Tibial nerve (tissue), 4 donors: ENCODE measurements at regions not wholly inside any gene's neighbourhood (a gene's known extent, or its start where the extent isn't known, plus 50 kb on each side); places are given as distances from the start of the nearest gene placed in this dataset.

Source experiments
- DNase-seq, 2 donors: peaks; one replicate each; pipeline ENCODE4 v3.0.0-alpha.2; 2019; ENCODE audit warnings: low spot score in 2 of 2
- H3K27ac ChIP-seq, 4 donors: fragments of 200-600 bp; sonication (generic) in 3 of 4; one replicate each; pipeline ENCODE4 v1.5.1; 2017 to 2019; ENCODE audit warnings: mild to moderate bottlenecking in 1 of 4
- H3K27me3 ChIP-seq, 2 donors: fragments of 200-600 bp; sonication (generic) in 1 of 2; one replicate each; pipeline versions ENCODE4 v1.5.1 to v1.6.0; 2017 to 2019
- H3K36me3 ChIP-seq, 3 donors: fragments of 200-600 bp; sonication (generic); one replicate each; pipeline ENCODE4 v1.5.1; 2018 to 2019
- H3K4me1 ChIP-seq, 4 donors: fragments of 200-600 bp; sonication (generic) in 3 of 4; one replicate each; pipeline ENCODE4 v1.5.1; 2017 to 2019
- H3K4me3 ChIP-seq, 4 donors: fragments of 200-600 bp; sonication (generic) in 3 of 4; one replicate each; pipeline ENCODE4 v1.5.1; 2017 to 2019; ENCODE audit warnings: mild to moderate bottlenecking in 1 of 4, moderate library complexity in 1 of 4
- H3K9me3 ChIP-seq, 4 donors: fragments of 200-600 bp; sonication (generic) in 3 of 4; one replicate each; pipeline ENCODE4 v1.5.1; 2017 to 2019
- CTCF ChIP-seq, 5 experiments: fragments of 200-600 bp in 3 of 5; fragments of 450-650 bp in 2 of 5; sonication (generic) in 3 of 5; IDR thresholded peaks; one replicate each; pipeline ENCODE4 v1.5.1; 2016 to 2019; ENCODE audit warnings: antibody characterized with exemption in 5 of 5, mild to moderate bottlenecking in 3 of 5, moderate library complexity in 2 of 5
- EP300 ChIP-seq, 2 donors: sonication (generic); formaldehyde crosslinking; IDR thresholded peaks; one replicate each; pipeline ENCODE4 v1.6.1; 2017; ENCODE audit warnings: antibody characterized with exemption in 2 of 2, mild to moderate bottlenecking in 1 of 2
- POLR2A ChIP-seq, 2 donors: fragments of 450-650 bp; IDR thresholded peaks; one replicate each; pipeline ENCODE4 v1.6.1; 2017; ENCODE audit warnings: antibody characterized with exemption in 2 of 2, mild to moderate bottlenecking in 2 of 2, moderate library complexity in 2 of 2
- WGBS, 2 donors: methylation state at CpG; one replicate each; pipeline ENCODE4 v1.1.5; 2018; 5-methylcytosine and 5-hydroxymethylcytosine counted together

- H3K36me3 ChIP-seq, result no peaks in the 10 kb centered on the region
- H3K9me3 ChIP-seq, result no peaks in the 10 kb centered on the region
- H3K27me3 ChIP-seq, result no peaks in the 10 kb centered on the region
- no peak for DNase-seq
- peaks cover 0 to 5% (median 0%) of the 10 kb centered on the region in 4 donors for H3K4me1 ChIP-seq
- no peak overlapping the region for H3K4me3 ChIP-seq
- peak overlapping the region in 1 of 4 donors; percentile 53 for H3K27ac ChIP-seq
- no peak for TF ChIP-seq POLR2A (IDR thresholded peaks at IDR 0.05)
- no peak for TF ChIP-seq CTCF (IDR thresholded peaks at IDR 0.05)
- TF ChIP-seq EP300 (IDR thresholded peaks at IDR 0.05), result no peak
- WGBS, 2 donors, result 71 to 97% methylated on average over 2 of the region's 2 CpGs
These were observed 225.7 kb upstream of the TNP1 start for GRCh38 chr2:217085543-217085942.

- 68 to 69% methylated on average over 5 of the region's 5 CpGs for WGBS, 2 donors
- H3K9me3 ChIP-seq, result no peaks in the 10 kb centered on the region
- no peak overlapping the region for H3K27ac ChIP-seq
- H3K27me3 ChIP-seq, result no peaks in the 10 kb centered on the region
- DNase-seq, result no peak
- H3K4me3 ChIP-seq, result no peak overlapping the region
- H3K4me1 ChIP-seq, result no peaks in the 10 kb centered on the region
- TF ChIP-seq EP300 (IDR thresholded peaks at IDR 0.05) (no peak), POLR2A (IDR thresholded peaks at IDR 0.05) (no peak), CTCF (IDR thresholded peaks at IDR 0.05) (no peak)
- no peaks in the 10 kb centered on the region for H3K36me3 ChIP-seq
These were observed 221.9 kb upstream of the TNP1 start for GRCh38 chr2:217081799-217082198.

GRCh38 chr2:217079165-217079564 is 219.3 kb upstream of the TNP1 start:
- Histone ChIP-seq H3K9me3 (no peaks in the 10 kb centered on the region), H3K27me3 (no peaks in the 10 kb centered on the region), H3K36me3 (no peaks in the 10 kb centered on the region), H3K4me1 (peaks cover 0 to 7% (median 2%) of the 10 kb centered on the region in 4 donors), H3K27ac (no peak overlapping the region), H3K4me3 (no peak overlapping the region)
- 74 to 86% methylated on average over 1 of the region's 1 CpG for WGBS, 2 donors
- TF ChIP-seq CTCF (IDR thresholded peaks at IDR 0.05), result no peak
- no peak for DNase-seq

- Histone ChIP-seq H3K9me3 (no peaks in the 10 kb centered on the region), H3K36me3 (no peaks in the 10 kb centered on the region), H3K27me3 (no peaks in the 10 kb centered on the region), H3K4me3 (no peak overlapping the region), H3K4me1 (peaks cover 0 to 7% (median 2%) of the 10 kb centered on the region in 4 donors), H3K27ac (no peak overlapping the region)
- TF ChIP-seq EP300 (IDR thresholded peaks at IDR 0.05) (no peak), POLR2A (IDR thresholded peaks at IDR 0.05) (no peak), CTCF (IDR thresholded peaks at IDR 0.05) (no peak)
- no peak for DNase-seq
- WGBS, 2 donors, result 95% methylated on average over 1 of the region's 1 CpG
These were observed 218.1 kb upstream of the TNP1 start for GRCh38 chr2:217077831-217078407.

GRCh38 chr2:217076657-217077232 is 216.9 kb upstream of the TNP1 start:
- no peaks in the 10 kb centered on the region for H3K9me3 ChIP-seq
- no peak for TF ChIP-seq POLR2A (IDR thresholded peaks at IDR 0.05)
- no peak for TF ChIP-seq EP300 (IDR thresholded peaks at IDR 0.05)
- TF ChIP-seq CTCF (IDR thresholded peaks at IDR 0.05), result no peak
- no peak for DNase-seq
- H3K4me3 ChIP-seq, result no peak overlapping the region
- H3K4me1 ChIP-seq, result peaks cover 0 to 7% (median 2%) of the 10 kb centered on the region in 4 donors
- 77 to 78% methylated on average over 6 of the region's 6 CpGs for WGBS, 2 donors
- H3K27ac ChIP-seq, result no peak overlapping the region
- no peaks in the 10 kb centered on the region for H3K27me3 ChIP-seq
- no peaks in the 10 kb centered on the region for H3K36me3 ChIP-seq
